ENCODE measurements at regions not wholly inside any gene's neighbourhood (a gene's known extent, or its start where the extent isn't known, plus 50 kb on each side); places are given as distances from the start of the nearest gene placed in this dataset.

- DNase-seq (ENCODE audit: low spot score), result no peak
Measured at GRCh38 chr16:86018487-86018886, 119.5 kb downstream of the IRF8 start.

DNA sequence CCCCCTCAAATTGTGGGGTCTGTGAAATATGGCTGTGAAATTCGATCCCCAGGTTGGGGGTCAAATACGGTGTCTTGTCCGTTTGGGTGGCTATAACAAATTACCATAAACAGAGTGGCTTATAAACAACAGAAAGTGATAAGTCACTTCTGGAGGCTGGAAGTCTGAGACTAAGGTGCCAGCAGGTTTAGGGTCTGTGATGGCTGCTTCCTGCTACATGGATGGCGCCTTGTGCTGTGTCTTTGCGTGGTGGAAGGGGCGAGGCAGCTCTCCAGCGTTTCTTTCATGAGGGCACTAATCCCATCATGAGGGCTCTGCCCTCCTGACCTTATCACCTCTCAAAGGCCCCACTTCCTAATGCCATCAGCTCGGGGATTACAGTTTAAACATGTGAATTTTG is 120.0 kb downstream of the IRF8 start:
- no peak for DNase-seq (ENCODE audit: low spot score)

DNA sequence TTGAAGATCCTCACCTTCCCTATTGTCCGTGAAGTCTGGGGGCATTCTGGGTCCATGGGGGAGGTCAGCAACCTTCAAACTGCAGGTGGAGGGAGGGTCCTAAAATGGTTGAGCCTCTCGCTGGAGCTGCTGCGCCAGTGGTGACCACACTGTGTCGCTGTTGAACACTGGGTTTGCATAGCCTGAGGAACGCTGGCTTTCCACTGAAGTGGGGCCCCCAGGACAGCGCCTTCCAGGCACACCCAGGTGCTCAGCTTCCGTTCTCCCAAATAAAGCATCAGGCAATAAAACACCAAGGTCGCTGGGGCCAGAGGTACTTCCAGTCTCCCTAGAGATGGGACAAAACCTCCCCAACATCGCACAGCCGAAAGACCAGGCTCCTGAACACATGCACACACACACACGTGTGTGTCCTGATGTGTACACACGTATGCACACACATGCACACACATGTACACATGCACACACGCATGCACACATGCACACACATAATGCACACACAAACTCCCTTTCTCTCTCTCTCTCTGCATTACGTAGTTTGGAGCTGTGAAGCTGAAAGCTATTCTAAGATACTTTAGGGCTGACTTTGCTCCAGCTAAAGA is 120.6 kb downstream of the IRF8 start:
- DNase-seq (ENCODE audit: low spot score), result no peak

- no peak for DNase-seq (ENCODE audit: low spot score)
Measured at GRCh38 chr16:86020971-86021370, 122.0 kb downstream of the IRF8 start.

DNA sequence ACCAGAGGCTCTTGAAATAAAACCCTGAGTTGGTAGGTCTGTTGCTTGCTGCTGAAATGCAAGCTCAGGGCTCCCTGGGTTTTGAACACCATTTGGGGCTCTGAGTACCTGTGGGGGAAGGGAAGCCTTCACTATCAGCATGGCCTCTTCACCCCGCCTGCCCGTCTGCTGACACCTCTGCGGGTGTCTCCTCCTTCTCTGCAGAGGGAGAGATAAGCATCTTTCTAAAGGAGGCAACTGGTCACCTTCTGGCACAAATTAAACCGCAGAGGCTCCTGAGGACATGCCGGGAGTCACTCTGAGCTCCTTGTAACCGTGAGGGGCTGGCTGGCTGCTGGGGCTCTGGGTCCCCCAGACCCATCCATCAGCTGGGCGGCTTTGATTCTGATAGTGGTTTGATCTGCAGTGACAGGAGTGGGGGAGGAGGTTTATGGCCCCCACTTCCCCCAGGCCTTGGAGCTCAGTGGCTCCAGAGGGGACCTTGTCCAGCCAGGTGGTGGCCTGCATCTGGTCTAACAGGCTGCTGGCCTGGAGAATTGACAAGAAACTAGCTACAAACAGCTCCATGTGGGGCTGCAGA is 123.5 kb downstream of the IRF8 start:
- no peak for DNase-seq (ENCODE audit: low spot score)

DNA sequence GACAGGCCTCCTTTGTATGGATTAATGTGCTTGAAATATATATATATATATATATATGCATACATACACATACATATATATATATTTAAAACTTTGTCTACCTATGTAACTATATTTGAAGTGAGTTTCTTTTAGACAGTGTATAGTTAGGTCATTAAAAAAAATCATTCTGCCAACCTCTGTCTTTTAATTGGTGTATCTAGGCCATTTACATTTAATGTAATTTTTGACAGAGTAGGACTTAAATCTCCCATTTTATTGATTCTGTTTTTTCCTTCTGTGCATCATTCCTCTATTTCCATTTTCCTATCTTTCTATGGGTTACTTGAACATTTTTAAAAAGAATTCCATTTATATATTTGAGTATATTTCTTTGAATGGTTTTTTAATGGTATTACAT is 125.2 kb downstream of the IRF8 start:
- DNase-seq (ENCODE audit: low spot score), result no peak

GRCh38 chr16:86025706-86026105 is 126.7 kb downstream of the IRF8 start:
- no peak for DNase-seq (ENCODE audit: low spot score)

GRCh38 chr16:86026171-86026910 is 127.4 kb downstream of the IRF8 start:
- DNase-seq (ENCODE audit: low spot score), result no peak

GRCh38 chr16:86026916-86027315 is 128.0 kb downstream of the IRF8 start:
- DNase-seq (ENCODE audit: low spot score), result no peak

- no peak for DNase-seq (ENCODE audit: low spot score)
Measured at GRCh38 chr16:86027373-86028126, 128.6 kb downstream of the IRF8 start.

DNA sequence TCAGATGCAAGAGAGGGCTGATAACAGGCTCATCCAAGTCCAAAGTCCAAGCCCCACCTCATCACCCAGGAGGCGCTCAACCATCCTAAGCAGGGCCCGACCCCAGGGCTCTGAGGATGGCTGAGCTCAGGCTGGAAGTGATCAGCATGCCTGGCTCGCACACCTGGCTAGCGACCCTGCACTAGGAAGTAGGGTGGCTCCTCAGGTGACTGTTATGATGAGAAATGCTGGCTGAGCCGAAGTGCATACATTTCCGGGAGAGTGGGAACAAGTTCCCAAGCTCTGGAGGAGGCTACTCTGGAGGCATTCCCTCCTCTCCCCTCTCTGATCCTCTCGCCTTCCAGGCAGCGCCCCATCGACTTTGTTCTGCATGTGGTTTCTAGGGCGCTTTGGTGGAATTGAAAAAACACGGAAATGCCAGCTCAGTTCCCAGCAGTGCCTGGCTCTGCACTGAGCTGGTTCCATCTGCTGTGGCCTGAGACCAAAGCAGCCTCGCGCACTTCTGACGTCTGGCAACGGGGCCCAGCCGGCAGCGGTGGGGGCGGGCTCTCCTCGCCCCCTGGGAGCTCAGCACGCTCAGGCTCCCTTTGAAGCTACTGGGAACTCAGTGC is 130.3 kb downstream of the IRF8 start:
- peak; percentile 7 for DNase-seq (ENCODE audit: low spot score)

DNA sequence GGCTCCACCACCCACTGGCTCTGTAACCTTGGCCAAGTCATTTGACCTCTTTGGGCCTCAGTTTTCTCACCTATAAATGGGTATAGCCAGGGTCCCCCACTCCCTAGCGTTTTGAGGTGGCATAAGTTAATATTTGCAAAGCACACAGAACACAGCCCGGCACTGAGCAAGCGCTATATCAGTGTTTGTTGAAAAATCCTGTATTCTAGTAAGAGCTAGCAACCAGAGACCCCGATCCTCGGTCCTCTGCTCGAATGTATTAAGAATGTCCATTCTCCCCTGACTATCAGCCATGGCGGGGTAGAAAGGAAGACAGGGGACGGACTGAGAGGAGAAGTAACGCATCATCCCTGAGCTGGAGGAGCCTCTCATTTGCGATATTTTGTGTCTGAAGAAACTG is 131.2 kb downstream of the IRF8 start:
- no peak for DNase-seq (ENCODE audit: low spot score)

DNA sequence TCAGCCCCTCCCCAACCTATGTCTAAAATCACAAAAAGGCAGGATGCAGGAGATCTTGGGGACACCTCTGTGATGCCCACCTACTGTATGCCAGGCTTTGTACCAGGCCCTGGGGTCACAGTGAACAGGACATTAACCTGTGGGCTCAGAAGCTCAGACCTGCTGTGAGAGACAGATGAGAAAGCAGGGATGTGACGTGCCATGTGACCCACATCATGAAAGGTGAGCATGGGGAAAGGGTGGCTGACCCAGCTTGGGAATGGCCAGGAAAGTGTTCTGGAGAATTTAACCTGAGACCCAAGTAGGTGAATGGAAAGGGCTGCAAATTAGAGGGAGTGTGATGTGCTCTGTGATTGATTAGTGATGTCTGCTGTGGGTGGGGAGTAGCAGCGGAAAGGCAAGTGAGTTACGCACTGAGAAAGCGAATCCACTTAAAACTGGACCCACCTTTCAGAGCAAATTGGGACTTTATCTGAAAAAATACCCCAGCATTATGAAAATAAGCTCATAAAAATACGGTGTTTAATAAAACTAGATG is 132.2 kb downstream of the IRF8 start:
- no peak for DNase-seq (ENCODE audit: low spot score)

DNA sequence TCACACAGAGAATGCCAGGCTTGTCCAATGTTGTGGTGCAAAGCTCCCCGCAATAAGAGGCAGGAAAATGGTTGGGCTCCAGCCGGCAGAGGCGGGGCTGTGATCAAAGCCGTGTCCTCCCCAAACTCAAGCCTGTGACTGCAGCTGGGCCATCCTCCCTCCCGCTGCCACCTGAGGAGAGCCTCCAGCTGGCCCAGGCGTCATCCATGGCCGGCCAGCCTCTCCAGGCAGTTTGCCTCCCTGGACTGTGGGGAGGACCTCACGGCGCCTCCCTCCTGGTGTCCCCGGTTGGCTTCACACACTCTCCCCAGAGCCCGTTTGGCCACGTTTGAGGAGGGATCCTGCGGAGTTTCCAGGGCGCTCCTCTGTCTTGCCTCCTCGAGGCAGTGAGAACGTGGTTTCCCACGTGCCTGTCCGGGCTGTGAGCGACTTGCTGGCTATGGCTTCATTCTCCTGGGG is 134.1 kb downstream of the IRF8 start:
- DNase-seq (ENCODE audit: low spot score), result no peak

DNA sequence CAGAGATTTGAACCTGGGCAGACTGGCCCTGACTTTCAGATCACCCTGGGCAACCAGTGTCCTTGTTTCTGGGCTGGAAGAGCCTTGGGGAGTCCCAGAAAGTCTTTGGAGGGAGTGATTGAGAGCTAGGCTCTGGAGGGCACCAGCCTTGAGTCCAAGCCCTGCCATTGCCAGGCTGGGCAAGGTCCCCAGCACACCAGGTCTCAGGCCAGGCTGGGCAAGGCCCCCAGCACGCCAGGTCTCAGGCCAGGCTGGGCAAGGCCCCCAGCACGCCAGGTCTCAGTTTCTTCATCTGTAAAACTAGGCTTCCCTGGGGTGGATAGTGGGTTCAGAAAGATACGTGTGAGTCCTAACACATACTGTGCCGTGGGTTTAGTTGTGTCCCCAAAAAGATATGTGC is 135.0 kb downstream of the IRF8 start:
- DNase-seq (ENCODE audit: low spot score), result no peak

DNA sequence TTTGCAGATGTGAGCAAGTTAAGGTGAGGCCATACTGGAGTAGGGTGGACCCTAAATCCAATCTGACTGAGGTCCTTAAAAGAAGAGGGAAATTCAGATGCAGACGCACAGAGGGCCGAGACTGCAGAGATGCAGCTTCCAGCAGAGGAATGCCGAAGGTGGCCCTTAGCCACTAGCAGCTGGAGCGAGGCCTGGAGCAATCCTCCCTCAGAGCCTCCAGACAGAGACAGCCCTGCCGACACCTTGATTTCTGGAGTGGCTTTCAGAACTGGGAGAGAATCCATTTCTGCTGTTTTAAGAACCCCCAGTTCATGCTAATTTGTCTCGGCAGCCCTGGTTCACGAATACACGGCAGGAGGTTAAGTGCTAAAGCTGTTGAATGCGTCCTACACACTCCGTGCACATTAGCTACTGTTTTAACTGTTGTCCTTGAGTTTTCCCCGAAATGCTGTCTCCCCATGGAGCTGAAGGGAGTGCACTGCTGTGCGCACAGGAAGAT is 135.5 kb downstream of the IRF8 start:
- DNase-seq (ENCODE audit: low spot score), result no peak

- DNase-seq (ENCODE audit: low spot score), result no peak
Measured at GRCh38 chr16:86035906-86036305, 136.9 kb downstream of the IRF8 start.

- no peak for DNase-seq (ENCODE audit: low spot score)
Measured at GRCh38 chr16:86037999-86038925, 139.3 kb downstream of the IRF8 start.

- DNase-seq (ENCODE audit: low spot score), result no peak
Measured at GRCh38 chr16:86038926-86039310, 140.0 kb downstream of the IRF8 start.

GRCh38 chr16:86039606-86040005 is 140.6 kb downstream of the IRF8 start:
- no peak for DNase-seq (ENCODE audit: low spot score)

DNA sequence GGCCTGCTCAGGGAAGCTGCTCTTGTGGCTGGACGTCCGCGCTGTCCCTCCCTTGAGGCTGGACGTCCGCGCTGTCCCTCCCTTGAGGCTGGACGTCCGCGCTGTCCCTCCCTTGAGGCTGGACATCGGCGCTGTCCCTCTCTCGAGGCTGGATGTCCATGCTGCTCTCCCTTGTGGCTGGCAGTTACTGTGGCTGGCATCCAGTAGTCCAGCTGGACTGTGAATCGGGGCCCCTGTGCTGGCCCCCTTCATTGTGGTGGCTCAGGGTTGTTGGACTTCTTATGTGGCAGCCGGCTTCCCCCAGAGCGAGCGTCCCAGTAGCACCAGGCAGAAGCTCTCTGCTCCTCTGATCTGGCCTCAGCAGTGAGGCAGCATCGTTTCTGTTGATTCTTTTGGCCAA is 141.5 kb downstream of the IRF8 start:
- DNase-seq (ENCODE audit: low spot score), result no peak
